Mesenchymal stem cell (in vitro differentiated cells and primary cell): ENCODE measurements at regions not wholly inside any gene's neighbourhood (a gene's known extent, or its start where the extent isn't known, plus 50 kb on each side); places are given as distances from the start of the nearest gene placed in this dataset.

Source experiments
- DNase-seq: peaks from one replicate; pipeline ENCODE4 v3.0.0-alpha.2; 2013
- H2AFZ ChIP-seq: one replicate; pipeline ENCODE4 v1.6.1; 2013; ENCODE audit warnings: low read depth, mild to moderate bottlenecking, control low read depth, inconsistent platforms, low read length, moderate library complexity
- H2AK5ac ChIP-seq: 2 replicates; pipeline ENCODE4 v1.6.1; 2013; ENCODE audit warnings: low read length, moderate library complexity, mild to moderate bottlenecking, inconsistent platforms; ENCODE audit not compliant: severe bottlenecking
- H2BK120ac ChIP-seq: one replicate; pipeline ENCODE4 v1.6.1; 2013; ENCODE audit warnings: low read depth, mild to moderate bottlenecking, inconsistent platforms, low read length, moderate library complexity
- H2BK12ac ChIP-seq, 2 experiments: one replicate each; pipeline ENCODE4 v1.6.1; 2013; ENCODE audit warnings: inconsistent platforms in 2 of 2, low read length in 2 of 2, mild to moderate bottlenecking in 2 of 2, moderate library complexity in 2 of 2, control low read depth in 1 of 2
- H2BK15ac ChIP-seq: one replicate; pipeline ENCODE4 v1.6.1; 2013; ENCODE audit warnings: mild to moderate bottlenecking, low read depth, inconsistent platforms; ENCODE audit not compliant: poor library complexity, severe bottlenecking
- H2BK5ac ChIP-seq: 2 replicates; pipeline ENCODE4 v1.6.1; 2013; ENCODE audit warnings: low read depth, mild to moderate bottlenecking, low read length, control low read depth, inconsistent platforms; ENCODE audit not compliant: poor library complexity, severe bottlenecking
- H3K14ac ChIP-seq, 2 experiments: one replicate each; pipeline ENCODE4 v1.6.1; 2013; ENCODE audit warnings: inconsistent platforms in 2 of 2, low read length in 2 of 2, control low read depth in 1 of 2, mild to moderate bottlenecking in 1 of 2, moderate library complexity in 1 of 2
- H3K18ac ChIP-seq, 2 experiments: one replicate each; pipeline ENCODE4 v1.6.1; 2013; ENCODE audit warnings: inconsistent platforms in 2 of 2, low read length in 2 of 2, control low read depth in 1 of 2, low read depth in 1 of 2, mild to moderate bottlenecking in 1 of 2
- H3K23ac ChIP-seq, 2 experiments: one replicate each; pipeline ENCODE4 v1.6.1; 2013; ENCODE audit warnings: inconsistent platforms in 2 of 2, low read length in 2 of 2, mild to moderate bottlenecking in 2 of 2, moderate library complexity in 2 of 2, control low read depth in 1 of 2
- H3K27ac ChIP-seq: 2 replicates; pipeline ENCODE4 v1.5.1; 2013; ENCODE audit warnings: mild to moderate bottlenecking, moderate library complexity, low read length, control low read depth, inconsistent platforms; ENCODE audit not compliant: poor library complexity, severe bottlenecking
- H3K27me3 ChIP-seq, 2 experiments: 2 replicates each; pipeline versions ENCODE4 v1.6.1 to v1.7.0; 2013; ENCODE audit warnings: low read length in 2 of 2, mild to moderate bottlenecking in 2 of 2, moderate library complexity in 2 of 2, control low read depth in 1 of 2, inconsistent platforms in 1 of 2; ENCODE audit not compliant: control insufficient read depth in 1 of 2, insufficient read depth in 1 of 2
- H3K36me3 ChIP-seq, 2 experiments: 2 replicates each; pipeline versions ENCODE4 v1.6.1 to v1.7.0; 2013; ENCODE audit warnings: low read length in 2 of 2, control low read depth in 1 of 2, inconsistent platforms in 1 of 2, low read depth in 1 of 2, mild to moderate bottlenecking in 1 of 2; ENCODE audit not compliant: insufficient read depth in 2 of 2, control insufficient read depth in 1 of 2
- H3K4ac ChIP-seq, 2 experiments: one replicate each; pipeline ENCODE4 v1.6.1; 2013; ENCODE audit warnings: inconsistent platforms in 2 of 2, low read length in 2 of 2, mild to moderate bottlenecking in 2 of 2, moderate library complexity in 2 of 2, control low read depth in 1 of 2, low read depth in 1 of 2
- H3K4me1 ChIP-seq: 2 replicates; pipeline ENCODE4 v1.6.1; 2013; ENCODE audit warnings: low read depth, low read length, control low read depth; ENCODE audit not compliant: control insufficient read depth, insufficient read depth
- H3K4me2 ChIP-seq: 2 replicates; pipeline ENCODE4 v1.6.1; 2013; ENCODE audit warnings: low read length, mild to moderate bottlenecking, inconsistent platforms; ENCODE audit not compliant: poor library complexity, severe bottlenecking
- H3K4me3 ChIP-seq, 2 experiments: 2 replicates each; pipeline versions ENCODE4 v1.5.1 to v1.7.0; 2013; ENCODE audit warnings: low read length in 2 of 2, mild to moderate bottlenecking in 2 of 2, control low read depth in 1 of 2, low read depth in 1 of 2; ENCODE audit not compliant: insufficient read depth in 1 of 2
- H3K79me1 ChIP-seq: replicated peaks from 2 replicates; pipeline ENCODE4 v1.6.1; 2013; ENCODE audit warnings: mild to moderate bottlenecking, control low read depth, low read length, inconsistent platforms; ENCODE audit not compliant: poor library complexity, severe bottlenecking
- H3K9ac ChIP-seq: 2 replicates; pipeline ENCODE4 v1.7.0; 2013; ENCODE audit warnings: mild to moderate bottlenecking, low read length, moderate library complexity
- H3K9me3 ChIP-seq: 2 replicates; pipeline ENCODE4 v1.7.0; 2013; ENCODE audit warnings: mild to moderate bottlenecking, low read length; ENCODE audit not compliant: control insufficient read depth
- H4K8ac ChIP-seq: one replicate; pipeline ENCODE4 v1.6.1; 2013; ENCODE audit warnings: inconsistent platforms, mild to moderate bottlenecking, low read length, moderate library complexity
- H4K91ac ChIP-seq: one replicate; pipeline ENCODE4 v1.6.1; 2013; ENCODE audit warnings: mild to moderate bottlenecking, low read length, inconsistent platforms
- WGBS: methylation state at CpG from one replicate; pipeline ENCODE4 v1.1.7; 2013; ENCODE audit warnings: mixed read lengths; 5-methylcytosine and 5-hydroxymethylcytosine counted together

DNA sequence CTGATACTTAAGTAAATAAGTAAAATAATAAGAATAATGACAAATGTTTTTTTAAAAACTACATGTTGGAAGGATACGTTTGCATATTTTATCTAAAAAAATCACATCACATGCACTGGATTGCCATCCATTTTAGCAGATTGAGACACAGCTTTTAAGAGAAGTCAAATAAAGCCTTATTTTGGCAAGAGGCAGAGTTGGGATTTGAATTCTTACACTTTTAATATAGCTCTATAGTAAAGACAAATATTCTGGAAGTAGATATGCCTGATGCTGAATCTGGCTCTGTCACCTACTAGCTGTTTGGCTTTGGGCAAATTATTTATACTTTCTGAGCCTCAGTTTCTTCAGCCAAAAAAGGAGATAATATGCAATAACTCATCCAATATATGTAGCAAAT is 386.4 kb downstream of the ETV1 start:
- Histone ChIP-seq H3K14ac (no peak overlapping the region), H3K27me3 (no peaks in the 10 kb centered on the region), H3K9me3 (no peaks in the 10 kb centered on the region), H2AFZ (no peak overlapping the region), H4K91ac (no peak overlapping the region), H3K79me1 (no peaks in the 10 kb centered on the region), H3K4me2 (no peak overlapping the region), H3K18ac (no peak overlapping the region), H2AK5ac (no peak overlapping the region), H2BK120ac (no peak overlapping the region), H4K8ac (no peak overlapping the region), H3K4ac (no peak overlapping the region), H3K4me3 (no peak overlapping the region), H3K9ac (no peak overlapping the region), H2BK5ac (no peak overlapping the region), H3K36me3 (no peaks in the 10 kb centered on the region), H2BK15ac (no peak overlapping the region), H3K23ac (no peak overlapping the region), H3K27ac (no peak overlapping the region), H2BK12ac (no peak overlapping the region), H3K4me1 (no peaks in the 10 kb centered on the region)
- no CpG with 5 or more reads among the region's 1 CpG for WGBS
- no peak for DNase-seq

DNA sequence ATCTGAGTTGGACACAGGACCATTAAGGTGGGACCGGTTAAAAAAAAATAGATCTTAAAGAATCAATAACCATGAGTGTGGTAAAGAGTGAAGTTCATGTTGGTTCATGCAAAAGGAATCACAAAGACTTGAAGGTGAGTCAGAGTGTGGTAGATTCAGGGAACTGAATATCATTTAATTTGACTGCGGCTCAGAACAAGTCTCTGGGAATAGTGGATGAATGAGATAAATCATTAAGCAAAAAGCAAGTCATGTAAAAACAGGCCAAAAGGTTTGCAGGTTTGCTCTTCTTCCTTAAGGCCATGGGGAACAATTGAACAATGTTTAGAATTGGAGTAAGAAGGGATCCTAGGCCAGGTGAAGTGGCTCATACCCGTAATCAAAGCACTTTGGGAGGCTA is 385.8 kb downstream of the ETV1 start:
- Histone ChIP-seq H3K27me3 (no peaks in the 10 kb centered on the region), H3K27ac (no peak overlapping the region), H2BK5ac (no peak overlapping the region), H3K4me3 (no peak overlapping the region), H3K14ac (no peak overlapping the region), H3K36me3 (no peaks in the 10 kb centered on the region), H2AFZ (no peak overlapping the region), H3K4me2 (no peak overlapping the region), H3K79me1 (no peaks in the 10 kb centered on the region), H3K23ac (no peak overlapping the region), H3K9ac (no peak overlapping the region), H4K91ac (no peak overlapping the region), H2AK5ac (no peak overlapping the region), H3K9me3 (no peaks in the 10 kb centered on the region), H2BK12ac (no peak overlapping the region), H2BK120ac (no peak overlapping the region), H3K18ac (no peak overlapping the region), H3K4me1 (no peaks in the 10 kb centered on the region), H4K8ac (no peak overlapping the region), H3K4ac (no peak overlapping the region), H2BK15ac (no peak overlapping the region)
- DNase-seq: no peak
- WGBS: 99% methylated on average over 2 of the region's 3 CpGs

- Histone ChIP-seq H2BK5ac (no peak overlapping the region), H3K27me3 (no peaks in the 10 kb centered on the region), H3K9ac (no peak overlapping the region), H3K4ac (no peak overlapping the region), H4K91ac (no peak overlapping the region), H4K8ac (no peak overlapping the region), H2BK12ac (no peak overlapping the region), H3K9me3 (no peaks in the 10 kb centered on the region), H2AK5ac (no peak overlapping the region), H3K27ac (no peak overlapping the region), H2BK120ac (no peak overlapping the region), H3K18ac (no peak overlapping the region), H3K36me3 (no peaks in the 10 kb centered on the region), H3K4me3 (no peak overlapping the region), H3K79me1 (no peaks in the 10 kb centered on the region), H3K14ac (no peak overlapping the region), H3K4me1 (no peaks in the 10 kb centered on the region), H2AFZ (no peak overlapping the region), H3K4me2 (no peak overlapping the region), H3K23ac (no peak overlapping the region), H2BK15ac (no peak overlapping the region)
- no peak for DNase-seq
- WGBS: 100% methylated on average over 2 of the region's 2 CpGs
Measured at GRCh38 chr7:13604178-13604577, 385.3 kb downstream of the ETV1 start.

DNA sequence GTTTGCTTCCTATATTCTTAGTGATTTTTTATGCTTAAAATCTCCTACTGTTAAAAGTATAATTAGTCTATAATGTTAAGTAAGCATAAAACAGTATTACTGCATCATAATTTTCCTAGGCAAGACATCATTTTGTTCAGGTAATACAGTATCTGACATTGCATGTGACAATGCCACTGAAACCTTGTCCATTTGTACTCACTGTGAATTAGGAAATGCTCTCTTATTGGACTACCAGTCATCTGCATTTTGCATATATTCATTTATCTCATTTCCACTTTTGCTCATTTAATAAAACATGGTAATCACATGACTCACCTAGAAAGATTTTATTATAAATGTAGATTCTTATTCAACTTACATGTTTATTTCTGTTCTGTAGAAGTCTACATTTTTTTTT is 379.1 kb downstream of the ETV1 start:
- Histone ChIP-seq H3K4me2 (no peak overlapping the region), H2BK12ac (no peak overlapping the region), H3K27me3 (no peaks in the 10 kb centered on the region), H2AFZ (no peak overlapping the region), H4K91ac (no peak overlapping the region), H2BK5ac (no peak overlapping the region), H3K14ac (no peak overlapping the region), H3K4ac (no peak overlapping the region), H3K36me3 (no peaks in the 10 kb centered on the region), H3K18ac (no peak overlapping the region), H3K4me1 (no peaks in the 10 kb centered on the region), H2AK5ac (no peak overlapping the region), H3K27ac (no peak overlapping the region), H2BK120ac (no peak overlapping the region), H3K79me1 (no peaks in the 10 kb centered on the region), H3K4me3 (no peak overlapping the region), H3K9me3 (no peaks in the 10 kb centered on the region), H2BK15ac (no peak overlapping the region), H3K9ac (no peak overlapping the region), H3K23ac (no peak overlapping the region), H4K8ac (no peak overlapping the region)
- DNase-seq: no peak
